ENCODE measurements at regions not wholly inside any gene's neighbourhood (a gene's known extent, or its start where the extent isn't known, plus 50 kb on each side); places are given as distances from the start of the nearest gene placed in this dataset.

GRCh38 chr16:72677662-72678447, 370.1 kb downstream of the ZFHX3 start:
- no peak overlapping the region for H3K4me2 ChIP-seq (ENCODE audit: insufficient read depth in 1 of 2, low read depth in 2 of 2, low read length in 2 of 2)
- no peak overlapping the region for H3K9ac ChIP-seq (replicated peaks in 1 of 4; ENCODE audit: extremely low read depth in 1 of 4, low read depth in 3 of 4, low read length in 3 of 4)
- H4K8ac ChIP-seq (ENCODE audit: extremely low read depth, insufficient read depth, low read length): no peak overlapping the region
- H2BK15ac ChIP-seq (ENCODE audit: low read length): no peak overlapping the region
- H2BK12ac ChIP-seq (ENCODE audit: low read depth, low read length): no peak overlapping the region
- WGBS, 2 experiments (ENCODE audit: extremely low coverage in 1 of 2, insufficient coverage in 1 of 2, insufficient read length in 1 of 2, insufficient replicate concordance in 2 of 2, low coverage in 1 of 2, low lambda C conversion rate in 2 of 2, missing lambda C conversion rate in 1 of 2): 70% methylated on average over 2 of the region's 2 CpGs; no CpG with 5 or more reads in 1 of the 2 experiments
- H3K9me3 ChIP-seq (ENCODE audit: insufficient read depth in 2 of 2, low read depth in 1 of 2, low read length in 1 of 2): peaks cover 3 to 8% of the 10 kb centered on the region in 2 experiments; a peak in 3 of 4 replicates
- no peak overlapping the region for H4K91ac ChIP-seq (replicated peaks; ENCODE audit: insufficient read length, low read length)
- H2BK20ac ChIP-seq (ENCODE audit: low read length): no peak overlapping the region
- CTCF ChIA-PET (ENCODE audit: partially characterized antibody): interaction anchor here (1.3 kb wide), 1 partner anchor 154 kb away, joined by 5 read pairs; no protein-coding TSS in a partner anchor
- no peak overlapping the region for H3K14ac ChIP-seq (ENCODE audit: insufficient read length)
- no peak overlapping the region for H2AK5ac ChIP-seq (ENCODE audit: low read depth, low read length)
- no peaks in the 10 kb centered on the region for H3K23me2 ChIP-seq (ENCODE audit: low read depth, low read length)
- H4K20me1 ChIP-seq (replicated peaks in 1 of 2; ENCODE audit: control insufficient read depth in 1 of 2, insufficient read depth in 2 of 2, low read length in 2 of 2): no peaks in the 10 kb centered on the region
- no peak overlapping the region for H3K23ac ChIP-seq (ENCODE audit: insufficient read length)
- no peak overlapping the region for H2AFZ ChIP-seq (ENCODE audit: low read length)
- H3K79me1 ChIP-seq (ENCODE audit: low read depth, low read length): no peaks in the 10 kb centered on the region
- H3K56ac ChIP-seq (replicated peaks; ENCODE audit: insufficient read length, low read depth, low read length): no peak overlapping the region
- H2BK120ac ChIP-seq (replicated peaks; ENCODE audit: low read depth, low read length): no peak overlapping the region
- H3K4me3 ChIP-seq (ENCODE audit: extremely low read depth in 1 of 4, insufficient read depth in 2 of 4, low read depth in 3 of 4, low read length in 4 of 4): no peak overlapping the region
- no peak overlapping the region for H4K5ac ChIP-seq (ENCODE audit: insufficient read length, low read depth, low read length)
- POLR2A ChIA-PET (ENCODE audit: partially characterized antibody): no interaction called here
- H3K36me3 ChIP-seq (ENCODE audit: control insufficient read depth in 2 of 4, insufficient read depth in 4 of 4, low read length in 3 of 4): no peaks in the 10 kb centered on the region
- DNase-seq (ENCODE audit: low read depth in 1 of 2, low spot score in 2 of 2) (no peak), FAIRE-seq (no peak)
- no peak overlapping the region for H3K4ac ChIP-seq (replicated peaks; ENCODE audit: insufficient read length, low read depth, low read length)
- H3K18ac ChIP-seq (ENCODE audit: extremely low read depth, low read length): no peak overlapping the region
- no peaks in the 10 kb centered on the region for H3K27me3 ChIP-seq (replicated peaks in 1 of 4; ENCODE audit: control insufficient read depth in 3 of 4, extremely low read depth in 1 of 4, insufficient read depth in 3 of 4, low read length in 3 of 4)
- H3K27ac ChIP-seq (ENCODE audit: low read depth, low read length): no peak overlapping the region
- H3K4me1 ChIP-seq (replicated peaks in 1 of 4; ENCODE audit: control insufficient read depth in 3 of 4, insufficient read depth in 4 of 4, low read length in 3 of 4): no peaks in the 10 kb centered on the region
- H2BK5ac ChIP-seq (ENCODE audit: low read depth, low read length): no peak overlapping the region
- no peaks in the 10 kb centered on the region for H3K79me2 ChIP-seq (ENCODE audit: control insufficient read depth in 1 of 2, insufficient read depth in 2 of 2, low read length in 2 of 2)
- TF ChIP-seq PHF8 (conservative IDR thresholded peaks at IDR 0.05; ENCODE audit: low read depth, low read length) (no peak), CBX8 (IDR thresholded peaks at IDR 0.05; ENCODE audit: borderline replicate concordance, low read depth, low read length) (no peak), RNF2 (IDR thresholded peaks at IDR 0.05; ENCODE audit: borderline replicate concordance, low read depth, low read length, missing control alignments, poor library complexity, severe bottlenecking) (no peak), YY1 (IDR thresholded peaks at IDR 0.05; ENCODE audit: low read depth, low read length) (no peak), TEAD4 (IDR thresholded peaks at IDR 0.05; ENCODE audit: low read depth, low read length) (no peak), FOSL1 (IDR thresholded peaks at IDR 0.05; ENCODE audit: insufficient read depth, low read depth, low read length) (no peak)
